ENCODE measurements at regions not wholly inside any gene's neighbourhood (a gene's known extent, or its start where the extent isn't known, plus 50 kb on each side); places are given as distances from the start of the nearest gene placed in this dataset.
A peak's percentile ranks its signal among the peaks of the same experiment; 100 is the strongest.

GRCh38 chr2:122056853-122057252 is 301.4 kb downstream of the TSN start:
- Mint-ChIP-seq H3K4me1 (no peaks in the 10 kb centered on the region), H3K4me3 (no peak overlapping the region), H3K27ac (no peak overlapping the region), H3K27me3 (peaks cover 4% of the 10 kb centered on the region), H3K9me3 (peaks cover 0 to 5% (median 0%) of the 10 kb centered on the region in 3 donors), H3K36me3 (no peaks in the 10 kb centered on the region)

- Mint-ChIP-seq H3K4me1 (no peaks in the 10 kb centered on the region), H3K27ac (no peak overlapping the region), H3K4me3 (no peak overlapping the region), H3K27me3 (peaks cover 2% of the 10 kb centered on the region), H3K9me3 (no peaks in the 10 kb centered on the region), H3K36me3 (no peaks in the 10 kb centered on the region)
These were observed 305.8 kb downstream of the TSN start for GRCh38 chr2:122061206-122061605.

GRCh38 chr2:122061831-122062230 is 306.4 kb downstream of the TSN start:
- Mint-ChIP-seq H3K36me3 (no peaks in the 10 kb centered on the region), H3K4me1 (no peaks in the 10 kb centered on the region), H3K9me3 (no peaks in the 10 kb centered on the region), H3K27ac (no peak overlapping the region), H3K4me3 (no peak overlapping the region), H3K27me3 (peaks cover 2% of the 10 kb centered on the region)

- H3K9me3 Mint-ChIP-seq: no peaks in the 10 kb centered on the region
- H3K27me3 Mint-ChIP-seq: peaks cover 2% of the 10 kb centered on the region
- no peaks in the 10 kb centered on the region for H3K4me1 Mint-ChIP-seq
- H3K36me3 Mint-ChIP-seq: no peaks in the 10 kb centered on the region
- no peak overlapping the region for H3K27ac Mint-ChIP-seq
- H3K4me3 Mint-ChIP-seq: no peak overlapping the region
These were observed 307.1 kb downstream of the TSN start for GRCh38 chr2:122062506-122062905.

- Mint-ChIP-seq H3K4me3 (no peak overlapping the region), H3K27me3 (no peaks in the 10 kb centered on the region), H3K4me1 (no peaks in the 10 kb centered on the region), H3K36me3 (no peaks in the 10 kb centered on the region), H3K9me3 (no peaks in the 10 kb centered on the region), H3K27ac (no peak overlapping the region)
These were observed 308.3 kb downstream of the TSN start for GRCh38 chr2:122063716-122064115.

GRCh38 chr2:122070241-122070731 is 314.8 kb downstream of the TSN start:
- Mint-ChIP-seq H3K4me1 (no peaks in the 10 kb centered on the region), H3K4me3 (no peak overlapping the region), H3K27me3 (peaks cover 3% of the 10 kb centered on the region), H3K36me3 (no peaks in the 10 kb centered on the region), H3K9me3 (peaks cover 0 to 1% (median 0%) of the 10 kb centered on the region in 3 donors), H3K27ac (no peak overlapping the region)

- Mint-ChIP-seq H3K36me3 (no peaks in the 10 kb centered on the region), H3K27me3 (peaks cover 3% of the 10 kb centered on the region), H3K9me3 (peaks cover 0 to 1% (median 0%) of the 10 kb centered on the region in 3 donors), H3K4me1 (no peaks in the 10 kb centered on the region), H3K27ac (no peak overlapping the region), H3K4me3 (no peak overlapping the region)
These were observed 317.2 kb downstream of the TSN start for GRCh38 chr2:122072666-122073065.

- peaks cover 3% of the 10 kb centered on the region for H3K27me3 Mint-ChIP-seq
These were observed 318.8 kb downstream of the TSN start for GRCh38 chr2:122074201-122074600.

GRCh38 chr2:122075381-122075780 is 319.9 kb downstream of the TSN start:
- no peak overlapping the region for H3K27ac Mint-ChIP-seq
- H3K9me3 Mint-ChIP-seq: peaks cover 0 to 1% (median 0%) of the 10 kb centered on the region in 3 donors
- H3K4me3 Mint-ChIP-seq: no peak overlapping the region
- H3K27me3 Mint-ChIP-seq: peaks cover 3% of the 10 kb centered on the region
- no peaks in the 10 kb centered on the region for H3K36me3 Mint-ChIP-seq
- H3K4me1 Mint-ChIP-seq: peaks cover 0 to 1% (median 0%) of the 10 kb centered on the region in 3 donors

More at GRCh38 chr2:122074201-122074600, 318.8 kb downstream of the TSN start:
- Mint-ChIP-seq H3K36me3 (no peaks in the 10 kb centered on the region), H3K4me1 (no peaks in the 10 kb centered on the region), H3K4me3 (no peak overlapping the region), H3K27ac (no peak overlapping the region), H3K9me3 (peaks cover 0 to 1% (median 0%) of the 10 kb centered on the region in 3 donors)

- H3K27me3 Mint-ChIP-seq: peaks cover 2% of the 10 kb centered on the region
- H3K4me3 Mint-ChIP-seq: no peak overlapping the region
- peaks cover 0 to 1% (median 0%) of the 10 kb centered on the region in 3 donors for H3K4me1 Mint-ChIP-seq
- no peak overlapping the region for H3K27ac Mint-ChIP-seq
- H3K9me3 Mint-ChIP-seq: peaks cover 0 to 1% (median 0%) of the 10 kb centered on the region in 3 donors
- H3K36me3 Mint-ChIP-seq: no peaks in the 10 kb centered on the region
These were observed 321.7 kb downstream of the TSN start for GRCh38 chr2:122077114-122077513.

GRCh38 chr2:122077771-122078170 is 322.3 kb downstream of the TSN start:
- Mint-ChIP-seq H3K27me3 (peaks cover 2% of the 10 kb centered on the region), H3K4me1 (peaks cover 0 to 1% (median 0%) of the 10 kb centered on the region in 3 donors), H3K36me3 (no peaks in the 10 kb centered on the region), H3K27ac (no peak overlapping the region), H3K9me3 (peaks cover 0 to 1% (median 0%) of the 10 kb centered on the region in 3 donors), H3K4me3 (no peak overlapping the region)

- Mint-ChIP-seq H3K36me3 (no peaks in the 10 kb centered on the region), H3K27ac (no peak overlapping the region), H3K9me3 (peaks cover 0 to 1% (median 0%) of the 10 kb centered on the region in 3 donors), H3K4me1 (peaks cover 0 to 1% (median 0%) of the 10 kb centered on the region in 3 donors), H3K27me3 (peaks cover 2% of the 10 kb centered on the region), H3K4me3 (no peak overlapping the region)
These were observed 323.0 kb downstream of the TSN start for GRCh38 chr2:122078451-122078850.

- H3K4me3 Mint-ChIP-seq: no peak overlapping the region
- H3K9me3 Mint-ChIP-seq: no peaks in the 10 kb centered on the region
- no peak overlapping the region for H3K27ac Mint-ChIP-seq
- no peaks in the 10 kb centered on the region for H3K36me3 Mint-ChIP-seq
- H3K27me3 Mint-ChIP-seq: no peaks in the 10 kb centered on the region
- H3K4me1 Mint-ChIP-seq: peaks cover 0 to 1% (median 0%) of the 10 kb centered on the region in 3 donors
These were observed 324.4 kb downstream of the TSN start for GRCh38 chr2:122079844-122080243.

- H3K4me3 Mint-ChIP-seq: no peak overlapping the region
- H3K9me3 Mint-ChIP-seq: no peaks in the 10 kb centered on the region
- H3K27me3 Mint-ChIP-seq: no peaks in the 10 kb centered on the region
- no peaks in the 10 kb centered on the region for H3K36me3 Mint-ChIP-seq
- peaks cover 0 to 1% (median 0%) of the 10 kb centered on the region in 3 donors for H3K4me1 Mint-ChIP-seq
- no peak overlapping the region for H3K27ac Mint-ChIP-seq
These were observed 324.9 kb downstream of the TSN start for GRCh38 chr2:122080316-122080715.

- no peak overlapping the region for H3K4me3 Mint-ChIP-seq
- H3K27me3 Mint-ChIP-seq: no peaks in the 10 kb centered on the region
- H3K27ac Mint-ChIP-seq: no peak overlapping the region
- H3K36me3 Mint-ChIP-seq: no peaks in the 10 kb centered on the region
- no peaks in the 10 kb centered on the region for H3K9me3 Mint-ChIP-seq
- H3K4me1 Mint-ChIP-seq: peaks cover 0 to 1% (median 0%) of the 10 kb centered on the region in 3 donors
These were observed 325.4 kb downstream of the TSN start for GRCh38 chr2:122080871-122081270.

GRCh38 chr2:122081751-122082150 is 326.3 kb downstream of the TSN start:
- Mint-ChIP-seq H3K4me1 (peaks cover 0 to 1% (median 0%) of the 10 kb centered on the region in 3 donors), H3K27ac (no peak overlapping the region), H3K27me3 (no peaks in the 10 kb centered on the region), H3K4me3 (peak overlapping the region in 1 of 4 donors; percentile 12), H3K36me3 (no peaks in the 10 kb centered on the region), H3K9me3 (peaks cover 0 to 1% (median 0%) of the 10 kb centered on the region in 3 donors)
